Heart right ventricle (tissue), 16 donors: ENCODE measurements at regions not wholly inside any gene's neighbourhood (a gene's known extent, or its start where the extent isn't known, plus 50 kb on each side); places are given as distances from the start of the nearest gene placed in this dataset.
"Not testable (repeated sequence)": the region's sequence is repeated elsewhere in the genome, so short reads cannot be mapped to it uniquely, and the experiment has no call there.

ENCODE experiments used
- ATAC-seq, 8 donors: fragments of 200-7000 bp; cut with Tn5 transposase; one replicate each; pipeline ENCODE4 v1.9.1; 2020; ENCODE audit warnings: mild to moderate bottlenecking in 8 of 8, moderate library complexity in 8 of 8, moderate number of reproducible peaks in 1 of 8
- DNase-seq, 2 donors: peaks; one replicate each; pipeline ENCODE4 v3.0.0-alpha.2; 2020
- H3K27ac ChIP-seq, 10 donors: fragments of 200-600 bp; sonication (generic) in 2 of 10; one replicate each; pipeline versions ENCODE4 v1.5.0 to v1.8.0; 2020 to 2022; ENCODE audit warnings: mild to moderate bottlenecking in 3 of 10
- H3K27me3 ChIP-seq, 7 donors: fragments of 200-600 bp; one replicate each; pipeline ENCODE4 v1.8.0; 2021 to 2022; ENCODE audit warnings: mild to moderate bottlenecking in 2 of 7
- H3K36me3 ChIP-seq, 9 donors: fragments of 200-600 bp; sonication (generic) in 1 of 9; one replicate each; pipeline versions ENCODE4 v1.5.0 to v1.8.0; 2020 to 2022; ENCODE audit warnings: mild to moderate bottlenecking in 2 of 9
- H3K4me1 ChIP-seq, 9 donors: fragments of 200-600 bp; sonication (generic) in 1 of 9; one replicate each; pipeline versions ENCODE4 v1.5.0 to v1.8.0; 2020 to 2022; ENCODE audit warnings: mild to moderate bottlenecking in 4 of 9
- H3K4me3 ChIP-seq, 10 donors: fragments of 200-600 bp; sonication (generic) in 2 of 10; one replicate each; pipeline versions ENCODE4 v1.5.0 to v1.8.0; 2020 to 2022; ENCODE audit warnings: mild to moderate bottlenecking in 7 of 10, moderate library complexity in 2 of 10
- H3K9me3 ChIP-seq, 11 donors: fragments of 200-600 bp in 10 of 11; sonication (generic) in 2 of 11; one replicate each; pipeline versions ENCODE4 v1.5.0 to v1.8.0; 2013 to 2022; ENCODE audit warnings: mild to moderate bottlenecking in 2 of 11, control low read depth in 1 of 11, moderate library complexity in 1 of 11
- CTCF ChIP-seq, 9 donors: fragments of 200-600 bp; sonication (generic) in 2 of 9; IDR thresholded peaks; one replicate each; pipeline versions ENCODE4 v1.5.0 to v1.8.0; 2021 to 2022; ENCODE audit warnings: antibody characterized with exemption in 9 of 9, mild to moderate bottlenecking in 5 of 9, moderate library complexity in 1 of 9
- WGBS, 2 donors: extraction: QIAGEN DNeasy Blood & Tissue Kit; methylation state at CpG; one replicate each; pipeline ENCODE4 v1.1.7; 2013; ENCODE audit warnings: inconsistent platforms in 1 of 2; 5-methylcytosine and 5-hydroxymethylcytosine counted together
- intact Hi-C, 10 donors: fragments of 100-400 bp; cut with DNase I; formaldehyde crosslinking; loops; one replicate each; pipeline versions ENCODE4 v1.11.1 to v1.14.2; 2022
- donor health status: Arrhythmogenic right ventricular cardiomyopathy.
- donor health status: ischemic (EF 13 %, LVEDD 7.1; RV severe dilation, severe dysfunction).
- donor health status: healthy with polysubstance abuse.
- donor health status: DM: no; HTN: yes; CAD: no.
- donor health status: DM: no; HTN: no; CAD: no.
- donor health status: ischemic (EF 25% LVEDD 6.9; RV normal size, moderate dysfunction).
- donor health status: ischemic (EF 25% LVEDD 5.7; RV mildly dilated, moderate dysfunction).
- donor health status: healthy.
- donor health status: DM: yes; HTN: yes; CAD: no.
- donor health status: Ischemic cardiomyopathy.
- donor health status: ischemic (EF 35%, LVEDD 5.7; RV mildly dilated, moderate dysfunction).
- donor health status: nonischemic (EF 11% LVEDD 7.7; RV severe dilation, severe dysfunction).
- donor health status: DM: yes; HTN: yes; CAD: no.
- donor health status: PGD.
- donor health status: ischemic (EF 29% LVEDD 5.4; RV normal size, mild dysfunction).
- donor health status: nonischemic (EF 23%, LVEDD 6.1; RV moderate dilation, normal function).

GRCh38 chr6:76166874-76167273 is 94.4 kb upstream of the IMPG1 start:
- H3K36me3 ChIP-seq, result no peaks in the 10 kb centered on the region
- no peak for TF ChIP-seq CTCF (IDR thresholded peaks at IDR 0.05)

GRCh38 chr6:76166297-76166696 is 93.8 kb upstream of the IMPG1 start:
- DNase-seq (no peak), ATAC-seq (no peak)
- peaks cover 0 to 46% (median 0%) of the 10 kb centered on the region in 11 donors for H3K9me3 ChIP-seq
- no peak overlapping the region for H3K27ac ChIP-seq
- no peak for TF ChIP-seq CTCF (IDR thresholded peaks at IDR 0.05)
- H3K4me3 ChIP-seq, result no peak overlapping the region
- no peaks in the 10 kb centered on the region for H3K27me3 ChIP-seq
- intact Hi-C loops, result no loop called here
- H3K4me1 ChIP-seq, result no peaks in the 10 kb centered on the region
- 84 to 88% methylated on average over 6 of the region's 6 CpGs for WGBS, 2 donors
- no peaks in the 10 kb centered on the region for H3K36me3 ChIP-seq

More at GRCh38 chr6:76166874-76167273, 94.4 kb upstream of the IMPG1 start:
- no peak for DNase-seq
- ATAC-seq, result no peak
- 67 to 76% methylated on average over 1 of the region's 1 CpG for WGBS, 2 donors
- Histone ChIP-seq H3K9me3 (peaks cover 0 to 49% (median 0%) of the 10 kb centered on the region in 11 donors), H3K27me3 (no peaks in the 10 kb centered on the region), H3K27ac (no peak overlapping the region), H3K4me3 (no peak overlapping the region), H3K4me1 (no peaks in the 10 kb centered on the region)
- intact Hi-C loops, result no loop called here

GRCh38 chr6:76165471-76166221 is 93.2 kb upstream of the IMPG1 start:
- DNase-seq (no peak), ATAC-seq (no peak)
- WGBS, 2 donors, result 87 to 90% methylated on average over 23 of the region's 23 CpGs
- no peak for TF ChIP-seq CTCF (IDR thresholded peaks at IDR 0.05)
- Histone ChIP-seq H3K4me3 (no peak overlapping the region), H3K36me3 (no peaks in the 10 kb centered on the region), H3K9me3 (peaks cover 0 to 45% (median 0%) of the 10 kb centered on the region in 11 donors), H3K4me1 (no peaks in the 10 kb centered on the region), H3K27me3 (no peaks in the 10 kb centered on the region), H3K27ac (no peak overlapping the region)
- intact Hi-C loops, result no loop called here

- no peaks in the 10 kb centered on the region for H3K27me3 ChIP-seq
- no peak overlapping the region for H3K27ac ChIP-seq
- H3K4me3 ChIP-seq, result no peak overlapping the region
- H3K4me1 ChIP-seq, result no peaks in the 10 kb centered on the region
- TF ChIP-seq CTCF (IDR thresholded peaks at IDR 0.05), result no peak
- intact Hi-C loops, result no loop called here
- H3K9me3 ChIP-seq, result peaks cover 0 to 54% (median 11%) of the 10 kb centered on the region in 11 donors
- 71% methylated on average over 2 of the region's 2 CpGs for WGBS, 2 donors
- ATAC-seq, result no peak
- H3K36me3 ChIP-seq, result no peaks in the 10 kb centered on the region
- no peak for DNase-seq
Observed at GRCh38 chr6:76162811-76163210, 90.3 kb upstream of the IMPG1 start.

GRCh38 chr6:76157800-76158199 is 85.3 kb upstream of the IMPG1 start:
- ATAC-seq, H3K27ac ChIP-seq, H3K27me3 ChIP-seq, H3K4me1 ChIP-seq, H3K36me3 ChIP-seq, intact Hi-C loops, DNase-seq, H3K4me3 ChIP-seq: not testable (repeated sequence)
- peaks cover 0 to 38% (median 15%) of the 10 kb centered on the region in 11 donors for H3K9me3 ChIP-seq
- 82 to 90% methylated on average over 6 of the region's 6 CpGs for WGBS, 2 donors
